Amniotic epithelial cell (primary cell): ENCODE measurements at regions not wholly inside any gene's neighbourhood (a gene's known extent, or its start where the extent isn't known, plus 50 kb on each side); places are given as distances from the start of the nearest gene placed in this dataset.

Source experiments
- DNase-seq: peaks from one replicate; pipeline ENCODE4 v3.0.0-alpha.2; 2010; ENCODE audit warnings: low read depth

DNA sequence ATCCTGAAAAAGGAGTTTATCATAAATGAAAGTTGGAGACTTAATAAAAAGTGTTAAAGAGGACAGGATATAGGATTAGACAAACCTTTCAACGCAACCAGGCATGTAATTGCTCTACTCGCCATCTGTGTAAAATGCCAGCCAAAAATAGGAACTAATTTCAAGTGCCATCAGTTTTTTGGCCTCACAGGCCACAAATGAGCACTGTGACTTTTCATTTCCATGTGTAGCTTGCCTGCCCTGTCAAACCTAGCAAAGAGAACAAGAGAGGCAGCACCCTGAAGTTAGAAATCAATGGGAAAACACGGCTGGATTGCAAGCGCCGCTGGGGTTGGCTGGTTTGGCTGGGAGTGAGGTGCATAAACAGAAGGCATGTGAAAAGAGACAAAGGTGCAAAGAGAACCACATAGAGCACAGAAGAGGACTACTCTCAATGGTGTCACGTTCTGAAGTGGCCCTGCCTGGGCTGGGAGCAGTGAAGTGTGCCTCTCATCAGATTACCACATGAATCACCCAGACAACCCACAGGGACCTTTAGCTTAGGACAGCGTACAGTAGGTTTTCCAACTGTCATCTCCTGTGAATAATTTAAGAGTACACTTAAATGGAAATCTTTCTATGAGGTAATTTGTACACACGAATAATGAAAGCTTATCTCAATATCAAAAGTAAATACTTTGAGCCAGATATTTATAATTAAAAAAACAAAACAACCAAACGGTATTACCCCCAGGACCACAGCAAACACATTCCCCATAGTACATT lies 78.0 kb upstream of the NHSL1 start:
- DNase-seq: no peak

GRCh38 chr6:138580040-138580439 lies 80.7 kb upstream of the NHSL1 start:
- DNase-seq: peak; percentile 37

- no peak for DNase-seq
Observed at GRCh38 chr6:138580801-138581200, 81.5 kb upstream of the NHSL1 start.

- no peak for DNase-seq
Observed at GRCh38 chr6:138582573-138582972, 83.3 kb upstream of the NHSL1 start.

DNA sequence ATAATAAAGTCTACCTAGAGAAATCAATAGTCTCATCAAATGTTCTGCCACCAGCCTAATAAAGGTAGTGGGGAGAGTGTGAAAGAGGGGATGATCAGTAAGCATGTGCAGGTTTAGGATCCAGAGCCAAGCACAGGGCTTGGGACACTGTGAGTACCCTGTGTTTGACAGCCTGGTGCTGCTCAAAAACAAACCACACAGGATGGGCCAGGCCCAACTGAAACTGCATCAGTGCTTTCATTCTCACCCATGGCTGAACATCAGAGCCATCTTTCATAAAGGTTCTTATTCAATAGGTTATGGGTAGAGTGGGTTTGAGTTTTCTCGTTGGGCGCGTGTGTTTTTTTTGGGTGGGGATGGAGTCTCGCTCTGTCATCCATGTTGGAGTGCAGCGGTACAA lies 87.3 kb upstream of the NHSL1 start:
- no peak for DNase-seq

DNA sequence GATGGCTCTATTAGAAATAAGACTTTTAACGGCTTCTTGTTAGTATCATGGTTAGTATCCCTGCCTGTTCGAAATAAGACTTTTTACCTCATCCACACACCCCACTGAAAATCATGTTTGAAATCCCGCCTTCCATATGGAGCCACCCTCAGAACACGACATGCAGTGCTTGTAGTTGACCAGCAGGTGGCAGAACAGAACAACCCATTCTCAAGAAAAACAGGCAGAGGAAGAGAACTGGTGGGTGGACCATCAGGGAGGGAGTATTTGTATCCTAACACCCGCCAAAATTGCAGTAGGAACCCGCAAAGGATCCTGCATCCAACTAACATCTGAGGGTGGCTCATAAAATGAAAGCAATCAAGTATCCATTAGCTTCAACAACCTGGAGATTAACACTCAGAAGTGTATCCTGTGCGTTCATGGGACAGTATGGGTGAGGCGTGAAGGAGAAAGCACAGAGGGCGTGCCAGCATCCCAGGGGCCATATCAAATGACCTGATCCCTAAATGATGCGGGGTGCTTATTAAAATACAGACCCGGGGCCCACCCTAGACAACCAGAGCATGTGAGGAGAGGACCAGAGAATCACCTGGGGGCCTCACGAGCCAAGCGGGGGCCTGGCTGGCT lies 89.6 kb upstream of the NHSL1 start:
- DNase-seq: peak; percentile 69

DNA sequence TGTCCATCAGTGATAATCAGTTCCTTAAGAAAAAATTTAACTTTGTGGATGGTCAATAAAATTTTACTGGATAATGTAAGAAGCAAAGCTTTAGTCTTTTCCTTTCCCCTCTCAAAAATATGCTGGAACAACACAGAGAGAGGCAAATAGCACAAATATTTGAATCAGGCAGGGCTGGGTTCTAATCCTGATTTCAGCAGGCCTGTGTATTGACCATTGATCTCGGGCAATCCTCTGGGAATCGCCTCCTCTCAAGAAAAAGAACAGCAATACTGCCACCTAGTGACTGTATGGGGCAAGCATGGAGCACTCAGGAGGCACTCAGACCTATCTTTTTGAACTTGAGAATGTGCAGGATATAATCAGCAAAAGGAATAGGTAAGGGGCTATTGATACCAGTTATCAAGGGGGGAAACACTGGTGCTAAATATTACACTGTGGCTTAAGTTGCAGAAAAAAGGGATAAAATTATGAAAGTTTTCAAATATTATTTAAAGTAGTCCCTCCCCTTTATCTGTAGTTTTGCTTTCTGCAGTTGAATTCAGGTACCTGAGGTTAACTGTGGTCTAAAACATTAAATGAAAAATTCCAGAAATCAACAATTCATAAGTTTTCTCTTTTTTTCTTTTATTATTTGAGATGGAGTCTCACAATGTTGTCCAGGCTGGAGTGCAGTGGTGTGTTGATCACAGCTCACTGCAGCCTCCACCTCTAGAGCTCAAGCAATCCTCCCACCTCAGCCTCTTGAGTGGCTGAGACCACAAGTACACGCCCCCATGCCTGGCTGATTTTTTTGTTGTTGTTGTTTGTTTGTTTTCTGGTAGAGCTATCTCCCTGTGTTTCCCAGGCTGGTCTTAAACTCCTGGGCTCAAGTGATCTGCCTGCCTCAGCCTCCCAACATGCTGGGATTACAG lies 91.8 kb upstream of the NHSL1 start:
- DNase-seq: peak; percentile 59

DNA sequence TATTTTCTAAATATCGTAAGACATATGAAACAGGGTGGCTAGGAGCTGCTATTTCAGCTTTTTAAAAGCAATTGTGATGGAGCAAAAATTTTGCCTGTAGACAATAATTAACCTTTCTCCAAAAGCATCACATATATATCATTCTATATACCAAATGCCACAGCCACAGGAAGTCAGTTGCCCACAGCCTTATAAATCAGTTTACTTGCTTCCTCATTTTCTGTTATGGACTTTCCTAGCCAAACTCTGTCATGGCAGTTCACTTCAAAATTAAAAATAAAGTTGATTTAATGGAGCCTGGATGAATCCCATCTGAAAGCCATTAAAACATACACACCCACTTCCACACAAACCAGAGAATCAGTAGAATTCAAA lies 93.4 kb upstream of the NHSL1 start:
- no peak for DNase-seq

GRCh38 chr6:138593124-138593877 lies 94.0 kb upstream of the NHSL1 start:
- peak; percentile 95 for DNase-seq

- DNase-seq: no peak
Observed at GRCh38 chr6:138593909-138594757, 94.8 kb upstream of the NHSL1 start.

GRCh38 chr6:138594758-138595140 lies 95.5 kb upstream of the NHSL1 start:
- no peak for DNase-seq

- no peak for DNase-seq
Observed at GRCh38 chr6:138596126-138596525, 96.8 kb upstream of the NHSL1 start.

- no peak for DNase-seq
Observed at GRCh38 chr6:138596591-138596990, 97.3 kb upstream of the NHSL1 start.

GRCh38 chr6:138597336-138597735 lies 98.0 kb upstream of the NHSL1 start:
- no peak for DNase-seq

DNA sequence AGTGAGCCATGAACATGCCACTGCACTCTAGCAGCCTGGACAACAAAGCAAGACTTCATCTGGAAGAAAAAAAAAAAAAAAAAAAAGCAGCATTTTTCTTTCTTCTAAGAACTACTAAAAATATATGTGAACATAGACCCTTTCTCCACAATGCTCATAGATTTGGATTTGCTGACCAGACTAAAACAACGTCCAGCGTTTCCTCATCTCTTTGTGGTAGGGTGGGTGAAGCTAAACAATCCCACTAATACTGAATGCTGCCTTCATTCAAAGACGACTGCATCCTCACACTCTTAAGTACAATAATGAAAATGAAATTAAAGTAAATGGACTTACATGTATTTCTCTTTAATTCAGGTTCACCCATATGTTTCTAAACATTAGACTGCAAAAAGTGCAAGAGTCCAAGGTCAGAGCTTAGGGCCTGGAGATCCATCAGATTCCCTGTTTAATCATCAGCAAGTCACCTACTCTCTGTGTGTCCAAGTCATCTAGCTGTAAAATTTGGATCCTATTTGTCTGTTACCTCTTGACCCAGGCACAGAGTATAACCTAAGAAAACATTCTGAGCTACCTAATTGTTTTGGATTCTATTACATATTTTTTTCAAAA lies 99.4 kb upstream of the NHSL1 start:
- no peak for DNase-seq

DNA sequence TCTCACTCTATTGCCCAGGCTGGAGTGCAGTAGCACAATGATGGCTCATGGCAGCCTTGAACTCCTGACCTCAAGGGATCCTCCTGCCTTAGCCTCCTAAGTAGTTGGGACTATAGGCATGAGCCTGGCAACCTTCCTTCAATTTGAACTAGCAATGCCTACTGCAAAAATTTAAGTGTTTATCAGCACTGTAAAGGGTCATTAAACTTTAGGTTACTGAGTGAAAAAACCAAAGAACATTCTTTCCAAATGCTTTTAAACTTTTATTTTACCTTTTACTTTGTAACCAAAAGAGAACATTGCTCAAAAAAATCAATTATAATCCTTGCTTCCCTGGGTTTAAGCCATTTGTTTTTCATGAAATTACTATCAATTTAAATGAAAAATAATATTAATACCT lies 101.0 kb upstream of the NHSL1 start:
- DNase-seq: no peak

GRCh38 chr6:138600726-138601125 lies 101.4 kb upstream of the NHSL1 start:
- peak; percentile 61 for DNase-seq

DNA sequence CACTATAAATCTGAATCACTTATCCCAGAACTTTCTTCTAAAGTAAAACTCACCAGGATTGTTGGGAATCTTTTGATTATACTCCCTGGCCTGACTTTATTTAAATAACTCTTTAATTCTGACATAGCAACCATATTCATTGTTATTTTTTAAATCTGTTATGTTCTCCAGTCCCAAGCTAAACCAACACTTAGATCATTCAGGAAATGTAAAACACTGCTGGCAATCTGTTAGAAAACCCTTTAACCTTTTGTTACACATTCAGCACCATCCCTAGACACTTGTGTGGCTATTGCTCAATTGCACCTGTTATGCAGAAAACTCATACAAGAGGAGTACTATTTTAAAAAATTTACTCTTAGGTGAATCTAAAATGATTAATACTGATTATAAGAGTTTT lies 101.8 kb upstream of the NHSL1 start:
- peak; percentile 21 for DNase-seq

GRCh38 chr6:138605958-138606357 lies 106.7 kb upstream of the NHSL1 start:
- DNase-seq: no peak
